ENCODE measurements at regions not wholly inside any gene's neighbourhood (a gene's known extent, or its start where the extent isn't known, plus 50 kb on each side); places are given as distances from the start of the nearest gene placed in this dataset.

GRCh38 chr5:38029397-38030065, 189.7 kb upstream of the GDNF start:
- no peak for DNase-seq

GRCh38 chr5:38023799-38024198, 184.0 kb upstream of the GDNF start:
- no peak for DNase-seq

- DNase-seq = no peak
Measured at GRCh38 chr5:38023371-38023770, 183.5 kb upstream of the GDNF start.

- DNase-seq = no peak
Measured at GRCh38 chr5:38022631-38023030, 182.8 kb upstream of the GDNF start.

- no peak for DNase-seq
Measured at GRCh38 chr5:38018016-38018415, 178.2 kb upstream of the GDNF start.

- DNase-seq = no peak
Measured at GRCh38 chr5:38013107-38013506, 173.3 kb upstream of the GDNF start.

- no peak for DNase-seq
Measured at GRCh38 chr5:38011668-38012188, 171.9 kb upstream of the GDNF start.

GRCh38 chr5:38009749-38010358, 170.0 kb upstream of the GDNF start:
- DNase-seq = no peak

GRCh38 chr5:38008198-38008597, 168.4 kb upstream of the GDNF start:
- peak; percentile 57 for DNase-seq

GRCh38 chr5:37999593-37999992, 159.8 kb upstream of the GDNF start:
- no peak for DNase-seq

- DNase-seq = no peak
Measured at GRCh38 chr5:37996918-37997317, 157.1 kb upstream of the GDNF start.

- DNase-seq = no peak
Measured at GRCh38 chr5:37994729-37995128, 154.9 kb upstream of the GDNF start.

GRCh38 chr5:37991301-37992299, 151.8 kb upstream of the GDNF start:
- DNase-seq = no peak

GRCh38 chr5:37989884-37990283, 150.0 kb upstream of the GDNF start:
- no peak for DNase-seq

GRCh38 chr5:37988454-37989046, 148.7 kb upstream of the GDNF start:
- no peak for DNase-seq

GRCh38 chr5:37984300-37984699, 144.5 kb upstream of the GDNF start:
- no peak for DNase-seq

- DNase-seq = no peak
Measured at GRCh38 chr5:37983463-37983862, 143.6 kb upstream of the GDNF start.

GRCh38 chr5:37979559-37979958, 139.7 kb upstream of the GDNF start:
- no peak for DNase-seq

- no peak for DNase-seq
Measured at GRCh38 chr5:37975531-37975930, 135.7 kb upstream of the GDNF start.

GRCh38 chr5:37971483-37972024, 131.7 kb upstream of the GDNF start:
- no peak for DNase-seq

- no peak for DNase-seq
Measured at GRCh38 chr5:37966871-37967270, 127.0 kb upstream of the GDNF start.

- no peak for DNase-seq
Measured at GRCh38 chr5:37966291-37966690, 126.5 kb upstream of the GDNF start.

GRCh38 chr5:37962389-37962788, 122.5 kb upstream of the GDNF start:
- DNase-seq = no peak
